Inferior parietal cortex (tissue), 1 donor: ENCODE measurements at regions not wholly inside any gene's neighbourhood (a gene's known extent, or its start where the extent isn't known, plus 50 kb on each side); places are given as distances from the start of the nearest gene placed in this dataset.

ENCODE experiments used
- DNase-seq: peaks from one replicate; pipeline ENCODE4 v3.0.0-alpha.2; 2016; ENCODE audit errors: extremely low spot score

- no peak for DNase-seq
These were observed 109.5 kb downstream of the FOXD1 start for GRCh38 chr5:73339051-73339575.

- no peak for DNase-seq
These were observed 110.1 kb downstream of the FOXD1 start for GRCh38 chr5:73338256-73339050.

GRCh38 chr5:73337586-73338255 lies 110.9 kb downstream of the FOXD1 start:
- DNase-seq, result no peak

- no peak for DNase-seq
These were observed 112.2 kb downstream of the FOXD1 start for GRCh38 chr5:73336366-73336765.

- no peak for DNase-seq
These were observed 114.5 kb downstream of the FOXD1 start for GRCh38 chr5:73333944-73334703.

GRCh38 chr5:73330613-73331012 lies 118.0 kb downstream of the FOXD1 start:
- no peak for DNase-seq

DNA sequence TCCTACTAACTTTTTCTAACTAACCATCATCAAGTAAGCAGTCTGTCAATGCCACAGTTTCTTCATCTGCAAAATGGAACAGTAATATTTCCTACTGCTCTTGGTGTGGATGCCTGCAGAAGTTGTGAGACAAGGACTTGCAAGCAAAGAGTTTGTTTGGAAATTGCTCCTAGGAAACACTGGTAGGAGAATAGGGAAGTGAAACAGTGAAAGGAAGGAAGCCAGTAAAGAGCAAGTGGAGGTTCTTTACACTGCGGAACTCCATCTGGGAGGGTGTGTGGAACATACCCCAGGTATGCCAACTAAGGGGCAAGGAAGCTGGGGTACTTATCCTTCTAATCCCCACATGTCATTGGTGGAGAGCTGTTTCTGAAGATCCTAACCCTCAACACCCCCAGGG lies 119.9 kb downstream of the FOXD1 start:
- DNase-seq, result no peak

- DNase-seq, result no peak
These were observed 120.6 kb downstream of the FOXD1 start for GRCh38 chr5:73327908-73328455.

GRCh38 chr5:73325546-73325945 lies 123.0 kb downstream of the FOXD1 start:
- DNase-seq, result no peak

DNA sequence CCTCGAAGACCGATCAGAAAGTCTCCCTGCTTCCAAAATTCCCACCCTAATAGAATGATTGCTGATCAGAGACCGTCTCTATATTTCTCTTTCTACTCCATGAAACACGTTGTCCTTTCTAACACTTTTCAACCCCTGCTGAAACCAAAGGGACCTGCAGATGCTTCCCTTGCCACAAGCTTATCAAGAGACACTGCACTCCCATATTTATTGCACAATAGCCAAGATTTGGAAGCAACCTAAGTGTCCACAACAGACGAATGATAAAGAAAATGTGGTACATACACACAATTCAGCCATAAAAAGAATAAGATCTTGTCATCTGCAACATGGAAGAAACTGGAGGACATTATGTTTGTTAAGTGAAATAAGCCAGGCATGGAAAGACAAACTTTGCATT lies 125.1 kb downstream of the FOXD1 start:
- no peak for DNase-seq

GRCh38 chr5:73322437-73323076 lies 126.0 kb downstream of the FOXD1 start:
- DNase-seq, result no peak

DNA sequence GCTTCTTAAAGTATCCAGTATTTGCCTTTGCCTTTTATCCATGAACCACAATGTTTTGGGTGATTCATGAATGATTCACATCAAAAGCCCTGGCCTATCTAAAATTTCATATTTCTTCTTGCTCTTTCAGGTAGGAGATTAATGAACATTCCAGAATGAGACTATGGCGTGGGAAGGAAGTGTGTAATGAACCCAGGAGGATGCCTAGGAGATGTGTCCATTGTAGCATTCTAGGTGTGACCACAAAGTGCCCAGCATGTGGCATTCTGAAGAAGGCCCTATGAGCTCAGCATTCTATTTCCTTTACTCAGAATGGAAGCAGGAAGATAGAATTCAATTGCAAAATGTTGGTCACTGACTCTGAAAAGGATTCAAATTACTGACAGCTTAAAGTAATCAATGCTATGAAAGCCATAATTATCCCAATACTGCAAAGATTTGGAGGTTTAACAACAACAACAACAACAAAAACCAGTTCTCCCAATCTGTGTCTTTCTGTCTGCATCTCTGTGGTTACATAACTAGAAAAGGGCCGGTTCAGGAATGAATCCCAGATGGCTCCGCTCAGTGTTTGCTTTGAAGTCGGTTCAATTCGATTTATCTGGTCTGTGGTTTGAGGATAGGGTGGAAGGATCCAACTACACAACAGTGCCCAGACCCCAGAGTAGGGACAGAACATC lies 126.7 kb downstream of the FOXD1 start:
- no peak for DNase-seq

GRCh38 chr5:73319036-73319435 lies 129.5 kb downstream of the FOXD1 start:
- DNase-seq, result no peak

DNA sequence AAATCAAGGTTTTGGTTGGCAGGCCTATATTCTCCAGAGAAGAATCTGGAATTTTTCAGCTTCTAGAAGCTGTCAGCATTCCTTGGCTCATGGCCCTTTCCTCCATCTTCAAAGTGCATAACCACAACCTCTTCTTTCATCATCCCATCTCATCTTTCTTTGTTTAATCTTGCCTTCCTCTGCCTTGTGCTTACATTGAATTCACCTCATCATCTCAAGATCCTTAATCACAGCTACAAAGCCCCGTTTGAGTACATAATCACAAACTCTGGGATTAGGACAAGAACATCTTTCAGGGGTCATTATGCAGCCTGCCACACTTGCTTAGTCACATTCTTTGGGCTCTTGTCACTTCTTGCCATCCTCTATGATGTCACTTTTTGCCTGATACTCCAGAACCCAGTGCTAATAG lies 130.3 kb downstream of the FOXD1 start:
- no peak for DNase-seq

DNA sequence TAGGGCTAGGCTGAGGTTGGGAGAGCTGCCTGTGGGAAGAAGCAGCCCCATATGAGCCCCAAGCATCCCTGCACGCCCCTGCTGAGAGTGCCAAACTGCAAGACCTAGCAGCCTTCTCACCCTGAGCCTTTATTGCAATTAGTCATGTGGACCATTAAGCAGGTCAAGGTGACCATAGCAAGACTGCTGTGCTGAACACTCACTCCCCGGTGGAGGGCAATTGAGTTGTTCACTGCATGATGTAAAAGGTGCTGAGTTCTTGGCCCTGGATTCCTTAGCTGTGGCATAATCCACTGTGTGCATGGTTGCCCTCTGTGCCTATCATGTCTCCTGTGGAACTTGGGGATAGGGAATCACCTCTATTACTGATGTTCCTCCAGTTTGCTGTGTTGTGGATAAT lies 131.1 kb downstream of the FOXD1 start:
- DNase-seq, result no peak

DNA sequence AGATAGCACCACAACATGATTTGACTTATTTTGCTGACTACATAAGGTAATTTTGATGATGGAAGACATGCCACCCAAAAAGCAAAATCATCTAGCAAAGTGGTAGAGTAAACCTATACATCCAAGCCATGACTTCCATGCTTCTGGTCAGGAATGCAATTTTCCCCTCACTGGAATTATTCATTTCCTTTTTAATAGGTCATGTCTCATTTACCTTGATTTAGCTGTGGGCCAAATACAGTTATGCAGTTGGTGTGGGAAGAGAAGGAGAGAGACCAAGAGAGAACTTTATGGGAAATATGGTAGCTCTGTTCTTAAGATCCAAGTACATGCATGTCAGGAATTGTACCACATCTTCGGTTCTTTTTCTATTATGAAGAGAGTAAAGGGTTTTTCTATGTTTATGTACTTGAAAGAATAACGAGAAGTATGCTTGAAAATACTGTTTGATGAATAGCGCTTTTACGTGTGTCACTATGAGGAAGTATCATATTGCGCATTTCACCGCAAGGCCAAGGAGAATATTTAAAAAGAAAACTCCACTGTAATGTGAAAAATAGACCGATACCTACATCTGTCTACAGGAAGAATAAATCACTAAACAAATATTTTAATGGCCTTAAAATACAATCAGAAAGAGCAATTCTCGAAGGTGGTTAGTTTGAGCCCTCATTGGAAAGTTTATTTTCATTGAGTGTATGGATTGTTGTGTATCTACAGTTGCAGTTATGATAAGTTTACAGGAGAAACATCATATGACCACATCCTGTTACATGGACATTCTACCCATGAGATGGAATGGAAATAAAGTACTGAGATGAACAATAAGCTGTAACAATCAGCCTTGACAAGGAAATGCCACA lies 134.0 kb downstream of the FOXD1 start:
- no peak for DNase-seq

DNA sequence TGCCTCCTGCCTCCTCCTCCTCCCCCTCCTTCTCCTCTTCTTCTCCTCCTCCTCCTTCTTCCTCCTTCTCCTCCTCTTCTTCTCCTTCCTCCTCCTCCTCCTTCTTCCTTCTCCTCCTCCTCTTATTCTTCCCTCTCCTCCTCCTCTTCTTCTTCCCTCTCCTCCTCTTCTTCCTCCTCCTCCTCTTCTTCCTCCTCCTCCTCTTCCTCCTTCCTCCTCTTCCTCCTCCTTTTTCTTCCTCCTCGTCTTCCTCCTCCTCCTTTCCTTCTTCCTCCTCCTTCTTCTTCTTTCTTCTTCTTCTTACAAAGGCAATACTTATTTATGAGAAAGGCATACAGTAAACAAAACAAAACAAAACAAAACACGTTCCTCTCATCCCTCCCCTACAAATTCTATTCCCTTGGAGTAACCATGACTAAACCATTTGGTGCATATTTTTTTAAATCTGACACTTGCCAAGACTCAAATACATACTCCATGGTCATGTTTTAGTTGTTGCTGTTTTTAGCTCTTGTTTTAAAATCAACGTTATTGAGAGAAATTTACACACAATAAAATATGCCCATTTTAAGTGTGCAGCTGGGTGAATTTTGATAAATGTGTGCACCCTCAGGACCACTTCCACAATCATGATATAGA lies 135.6 kb downstream of the FOXD1 start:
- no peak for DNase-seq

DNA sequence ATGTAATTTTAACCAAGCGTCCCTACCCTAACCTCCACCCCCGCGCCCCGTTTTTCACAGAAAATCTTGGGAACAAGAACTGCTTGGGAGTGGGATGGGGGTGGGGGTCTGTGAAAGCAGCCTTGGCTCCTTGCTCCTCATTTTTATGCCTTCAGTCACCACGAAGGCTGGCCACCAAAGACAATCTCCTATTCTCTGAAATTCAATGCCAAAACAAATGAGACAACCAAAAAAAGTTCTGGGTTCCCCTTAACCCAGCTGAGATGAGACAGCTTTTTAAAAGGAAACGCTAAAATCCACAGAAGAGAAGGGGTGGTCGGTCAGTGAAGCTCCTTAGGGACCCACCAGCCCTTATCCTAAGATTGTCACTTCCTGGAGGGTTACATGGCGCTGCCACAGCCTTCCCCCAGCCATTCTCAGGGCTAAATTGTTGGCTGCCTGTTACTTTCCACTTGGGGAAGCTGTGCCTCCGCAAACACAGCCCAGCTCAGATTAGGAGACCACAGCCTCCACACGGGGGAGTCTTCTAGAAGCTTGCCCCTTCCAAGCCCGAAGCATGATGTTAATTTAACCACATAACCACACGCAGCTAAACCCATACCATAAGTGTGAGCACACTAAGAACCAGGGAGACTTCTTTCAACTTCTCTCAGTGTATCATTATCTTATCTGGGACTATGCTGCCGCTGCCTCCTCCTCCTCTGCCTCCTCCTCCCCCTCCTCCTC lies 136.3 kb downstream of the FOXD1 start:
- DNase-seq, result no peak
